Endothelial cell of umbilical vein (primary cell): ENCODE measurements at regions not wholly inside any gene's neighbourhood (a gene's known extent, or its start where the extent isn't known, plus 50 kb on each side); places are given as distances from the start of the nearest gene placed in this dataset.

ENCODE experiments used
- BruUV-seq: library from RNA; stranded (reverse); fragments of 400-500 nt; replicated peaks from 2 replicates; lab custom pipeline; 2021; lab: Mats Ljungman, UMichigan
- CTCF ChIA-PET: fragments of 300-600, 350-600 bp; sonication (Branson Sonifier 250); formaldehyde crosslinking; loops from one replicate; lab custom pipeline; 2021; ENCODE audit warnings: antibody characterized with exemption, inconsistent platforms; lab: Charles Lee
- POLR2A ChIA-PET: fragments of 300-600, 350-600 bp; sonication (Branson Sonifier 250); formaldehyde crosslinking; loops from one replicate; lab custom pipeline; 2021; ENCODE audit warnings: antibody characterized with exemption, inconsistent platforms; lab: Charles Lee
- DNase-seq: peaks from one replicate; pipeline ENCODE4 v3.0.0-alpha.2; 2011; ENCODE audit warnings: low read depth, low spot score
- FAIRE-seq: peaks from 2 replicates; lab custom pipeline; 2011; peaks lifted over from hg19 to GRCh38; lab: Jason Lieb, UNC
- H2AFZ ChIP-seq: 2 replicates; pipeline ENCODE4 v1.6.0; 2012; ENCODE audit warnings: low read depth, low read length, control low read depth, inconsistent platforms
- H3K27ac ChIP-seq: 2 replicates; pipeline ENCODE4 v1.5.1; 2011; ENCODE audit warnings: low read depth, mild to moderate bottlenecking, control low read depth, low read length, moderate library complexity; ENCODE audit not compliant: insufficient read depth
- H3K27me3 ChIP-seq, 2 experiments: 2 replicates each; pipeline versions ENCODE4 v1.6.0 to v1.6.1; 2011; ENCODE audit warnings: low read length in 2 of 2, mixed read lengths in 1 of 2; ENCODE audit not compliant: control insufficient read depth in 2 of 2, insufficient read depth in 2 of 2
- H3K36me3 ChIP-seq, 2 experiments: 2 replicates in 1 of 2; 3 replicates in 1 of 2; pipeline ENCODE4 v1.5.1; 2011; ENCODE audit warnings: low read length in 2 of 2, mild to moderate bottlenecking in 1 of 2, moderate library complexity in 1 of 2; ENCODE audit not compliant: control insufficient read depth in 2 of 2, insufficient read depth in 2 of 2; ENCODE audit errors: extremely low read depth in 1 of 2
- H3K4me1 ChIP-seq: 3 replicates; pipeline ENCODE4 v1.5.1; 2011; ENCODE audit warnings: mild to moderate bottlenecking, low read length; ENCODE audit not compliant: control insufficient read depth, insufficient read depth; ENCODE audit errors: extremely low read depth
- H3K4me2 ChIP-seq: 2 replicates; pipeline ENCODE4 v1.6.1; 2011; ENCODE audit warnings: low read length, control low read depth, mixed read lengths; ENCODE audit not compliant: insufficient read depth
- H3K4me3 ChIP-seq, 3 experiments: fragments of 200-600 bp in 1 of 3; sonication (generic), shearing (Covaris generic) in 1 of 3; replicated peaks in 1 of 3; 2 replicates each; pipeline ENCODE4 v1.5.1; 2011 to 2016; ENCODE audit warnings: control low read depth in 3 of 3, low read length in 3 of 3, mild to moderate bottlenecking in 2 of 3, inconsistent platforms in 1 of 3, low read depth in 1 of 3, moderate library complexity in 1 of 3; ENCODE audit not compliant: insufficient read depth in 1 of 3
- H3K79me2 ChIP-seq: 2 replicates; pipeline ENCODE4 v1.6.0; 2012; ENCODE audit warnings: low read length, inconsistent platforms; ENCODE audit not compliant: control insufficient read depth, insufficient read depth
- H3K9ac ChIP-seq: replicated peaks from 2 replicates; pipeline ENCODE3; 2011; ENCODE audit warnings: low read length, control low read depth; ENCODE audit not compliant: insufficient read depth; ENCODE audit errors: extremely low read depth
- H3K9me1 ChIP-seq: replicated peaks from 3 replicates; pipeline ENCODE4 v1.6.0; 2011; ENCODE audit warnings: mild to moderate bottlenecking, low read length; ENCODE audit not compliant: control insufficient read depth, insufficient read depth; ENCODE audit errors: extremely low read depth
- H3K9me3 ChIP-seq: replicated peaks from 2 replicates; pipeline ENCODE4 v1.5.1; 2012; ENCODE audit warnings: low read length, inconsistent platforms; ENCODE audit not compliant: control insufficient read depth, insufficient read depth
- H4K20me1 ChIP-seq: replicated peaks from 2 replicates; pipeline ENCODE3; 2011; ENCODE audit warnings: mild to moderate bottlenecking, low read length; ENCODE audit not compliant: control insufficient read depth, insufficient read depth; ENCODE audit errors: extremely low read depth
- EZH2 ChIP-seq: IDR thresholded peaks from 2 replicates; pipeline ENCODE4 v1.6.1; 2012; ENCODE audit warnings: borderline replicate concordance, low read depth, mild to moderate bottlenecking, moderate library complexity, low read length, inconsistent platforms; ENCODE audit not compliant: severe bottlenecking
- FOS ChIP-seq: IDR thresholded peaks from 2 replicates; pipeline ENCODE4 v1.6.1; 2011; ENCODE audit warnings: mild to moderate bottlenecking, low read length, moderate library complexity, borderline replicate concordance; ENCODE audit not compliant: insufficient read depth
- GATA2 ChIP-seq: IDR thresholded peaks from 2 replicates; pipeline ENCODE4 v1.7.0; 2011; ENCODE audit warnings: low read depth, mild to moderate bottlenecking, moderate library complexity, mixed read lengths, low read length; ENCODE audit not compliant: insufficient read length, insufficient read depth
- JUN ChIP-seq: IDR thresholded peaks from 2 replicates; pipeline ENCODE4 v1.6.1; 2011; ENCODE audit warnings: borderline replicate concordance, low read depth; ENCODE audit not compliant: insufficient read length, insufficient read depth
- MYC ChIP-seq: IDR thresholded peaks from one replicate; pipeline ENCODE4 v1.6.1; 2011; ENCODE audit warnings: mild to moderate bottlenecking, low read depth, low read length
- POLR2A ChIP-seq: IDR thresholded peaks from 2 replicates; pipeline ENCODE4 v1.6.1; 2012; ENCODE audit warnings: low read depth, mild to moderate bottlenecking, control low read depth, low read length
- POLR2AphosphoS5 ChIP-seq: IDR thresholded peaks from 2 replicates; pipeline ENCODE4 v1.6.1; 2012; ENCODE audit warnings: low read depth, mild to moderate bottlenecking, control low read depth, low read length, moderate library complexity; ENCODE audit not compliant: insufficient read depth
- dilution Hi-C: fragments of 300-500 bp; cut with MboI; formaldehyde crosslinking; loops from one replicate; pipeline ENCODE4 v1.15.0; 2019; ENCODE audit warnings: low sequenced_read_pairs; ENCODE audit not compliant: extremely low pct_ligation_motif_present
- intact Hi-C: fragments of 100-400 bp; cut with micrococcal nuclease; formaldehyde crosslinking; loops from one replicate; pipeline ENCODE4 v1.10.0; 2022
- TF ChIP-seq, protein P1 (sequence below), 2 donors: IDR thresholded peaks; 1 replicate in 1 of 2; 2 replicates in 1 of 2; pipeline ENCODE4 v1.5.1; 2011; ENCODE audit warnings: low read length in 2 of 2, mild to moderate bottlenecking in 2 of 2, moderate library complexity in 2 of 2, control low read depth in 1 of 2, inconsistent platforms in 1 of 2, low read depth in 1 of 2; ENCODE audit not compliant: insufficient read depth in 1 of 2; ENCODE audit errors: extremely low read depth in 1 of 2
- TF ChIP-seq, protein P2 (sequence below): IDR thresholded peaks from 2 replicates; pipeline ENCODE4 v1.6.1; 2011; ENCODE audit not compliant: insufficient read depth, insufficient read length

DNA sequence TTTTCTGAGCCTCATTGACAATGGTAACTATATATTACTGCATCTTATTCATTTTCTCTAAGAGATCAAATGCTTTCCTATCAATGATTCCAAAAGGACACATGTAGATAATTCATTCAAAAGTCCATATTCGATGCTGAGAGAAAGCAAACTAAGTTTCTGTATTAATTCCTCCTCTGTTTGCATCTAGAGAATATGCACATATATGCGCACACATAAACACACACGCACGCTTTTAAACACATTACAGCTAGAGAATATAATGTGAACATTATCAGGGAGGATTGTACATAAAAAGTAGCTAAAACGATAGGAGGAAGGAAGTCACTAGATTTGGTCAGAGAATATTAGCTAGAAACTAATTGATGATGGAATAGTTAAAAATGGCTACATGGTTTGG is 379.0 kb upstream of the NETO1 start:
- Histone ChIP-seq H2AFZ (no peak overlapping the region), H3K79me2 (no peaks in the 10 kb centered on the region), H4K20me1 (no peaks in the 10 kb centered on the region), H3K9ac (no peak overlapping the region), H3K4me2 (no peak overlapping the region), H3K27ac (no peak overlapping the region), H3K36me3 (no peaks in the 10 kb centered on the region), H3K9me3 (peaks cover 4% of the 10 kb centered on the region), H3K4me1 (no peaks in the 10 kb centered on the region), H3K4me3 (no peak overlapping the region), H3K9me1 (no peaks in the 10 kb centered on the region), H3K27me3 (no peaks in the 10 kb centered on the region)
- intact Hi-C loops = no loop called here
- no TSS peak for BruUV-seq
- FAIRE-seq (no peak), DNase-seq (no peak)
- TF ChIP-seq GATA2 = no peak
- TF ChIP-seq, protein P1, sequence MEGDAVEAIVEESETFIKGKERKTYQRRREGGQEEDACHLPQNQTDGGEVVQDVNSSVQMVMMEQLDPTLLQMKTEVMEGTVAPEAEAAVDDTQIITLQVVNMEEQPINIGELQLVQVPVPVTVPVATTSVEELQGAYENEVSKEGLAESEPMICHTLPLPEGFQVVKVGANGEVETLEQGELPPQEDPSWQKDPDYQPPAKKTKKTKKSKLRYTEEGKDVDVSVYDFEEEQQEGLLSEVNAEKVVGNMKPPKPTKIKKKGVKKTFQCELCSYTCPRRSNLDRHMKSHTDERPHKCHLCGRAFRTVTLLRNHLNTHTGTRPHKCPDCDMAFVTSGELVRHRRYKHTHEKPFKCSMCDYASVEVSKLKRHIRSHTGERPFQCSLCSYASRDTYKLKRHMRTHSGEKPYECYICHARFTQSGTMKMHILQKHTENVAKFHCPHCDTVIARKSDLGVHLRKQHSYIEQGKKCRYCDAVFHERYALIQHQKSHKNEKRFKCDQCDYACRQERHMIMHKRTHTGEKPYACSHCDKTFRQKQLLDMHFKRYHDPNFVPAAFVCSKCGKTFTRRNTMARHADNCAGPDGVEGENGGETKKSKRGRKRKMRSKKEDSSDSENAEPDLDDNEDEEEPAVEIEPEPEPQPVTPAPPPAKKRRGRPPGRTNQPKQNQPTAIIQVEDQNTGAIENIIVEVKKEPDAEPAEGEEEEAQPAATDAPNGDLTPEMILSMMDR (IDR thresholded peaks at IDR 0.05; ENCODE audit: extremely low read depth in 1 of 2, insufficient read depth in 1 of 2, low read depth in 1 of 2, low read length in 2 of 2) = no peak
- no peak for TF ChIP-seq POLR2A
- no peak for TF ChIP-seq JUN
- TF ChIP-seq, protein P2, sequence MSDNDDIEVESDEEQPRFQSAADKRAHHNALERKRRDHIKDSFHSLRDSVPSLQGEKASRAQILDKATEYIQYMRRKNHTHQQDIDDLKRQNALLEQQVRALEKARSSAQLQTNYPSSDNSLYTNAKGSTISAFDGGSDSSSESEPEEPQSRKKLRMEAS = no peak
- no peak for TF ChIP-seq MYC
- no peak for TF ChIP-seq POLR2AphosphoS5
- TF ChIP-seq EZH2 = no peak
- TF ChIP-seq FOS = no peak
- ChIA-PET CTCF (no interaction called here), POLR2A (no interaction called here)
- dilution Hi-C loops = no loop called here
